NCI-H2171 treated with DMSO at 0.1 percent for 48 hours (cell line): ENCODE measurements at regions not wholly inside any gene's neighbourhood (a gene's known extent, or its start where the extent isn't known, plus 50 kb on each side); places are given as distances from the start of the nearest gene placed in this dataset.
"Not testable (repeated sequence)": the region's sequence is repeated elsewhere in the genome, so short reads cannot be mapped to it uniquely, and the experiment has no call there.

ENCODE experiments used
- DNase-seq: peaks from one replicate; lab custom pipeline; 2025; lab: John Stamatoyannopoulos, UW

GRCh38 chrX:42157923-42158322 lies 234.6 kb upstream of the CASK start:
- not testable (repeated sequence) for DNase-seq

- DNase-seq: no peak
Observed at GRCh38 chrX:42151808-42152207, 228.5 kb upstream of the CASK start.

- DNase-seq: peak; percentile 47
Observed at GRCh38 chrX:42149765-42150164, 226.4 kb upstream of the CASK start.

- peak; percentile 69 for DNase-seq
Observed at GRCh38 chrX:42149281-42149680, 225.9 kb upstream of the CASK start.

- peak; percentile 78 for DNase-seq
Observed at GRCh38 chrX:42143866-42144592, 220.7 kb upstream of the CASK start.

- DNase-seq: no peak
Observed at GRCh38 chrX:42140320-42140719, 217.0 kb upstream of the CASK start.

- DNase-seq: no peak
Observed at GRCh38 chrX:42135583-42136228, 212.4 kb upstream of the CASK start.

GRCh38 chrX:42131856-42132255 lies 208.5 kb upstream of the CASK start:
- DNase-seq: no peak

GRCh38 chrX:42129022-42129940 lies 205.9 kb upstream of the CASK start:
- DNase-seq: no peak

GRCh38 chrX:42128587-42128986 lies 205.2 kb upstream of the CASK start:
- DNase-seq: peak; percentile 17

GRCh38 chrX:42128020-42128419 lies 204.7 kb upstream of the CASK start:
- DNase-seq: no peak

GRCh38 chrX:42127563-42127962 lies 204.2 kb upstream of the CASK start:
- no peak for DNase-seq

- DNase-seq: no peak
Observed at GRCh38 chrX:42123369-42123768, 200.0 kb upstream of the CASK start.

GRCh38 chrX:42119076-42119475 lies 195.7 kb upstream of the CASK start:
- DNase-seq: peak; percentile 95

- no peak for DNase-seq
Observed at GRCh38 chrX:42117318-42117717, 194.0 kb upstream of the CASK start.

GRCh38 chrX:42109428-42109827 lies 186.1 kb upstream of the CASK start:
- DNase-seq: no peak

GRCh38 chrX:42107495-42108488 lies 184.4 kb upstream of the CASK start:
- no peak for DNase-seq

GRCh38 chrX:42106556-42106955 lies 183.2 kb upstream of the CASK start:
- DNase-seq: no peak

- no peak for DNase-seq
Observed at GRCh38 chrX:42102586-42103282, 179.4 kb upstream of the CASK start.

GRCh38 chrX:42098900-42099299 lies 175.5 kb upstream of the CASK start:
- no peak for DNase-seq

GRCh38 chrX:42097486-42097885 lies 174.1 kb upstream of the CASK start:
- DNase-seq: no peak
